ENCODE measurements at regions not wholly inside any gene's neighbourhood (a gene's known extent, or its start where the extent isn't known, plus 50 kb on each side); places are given as distances from the start of the nearest gene placed in this dataset.
"Not testable (repeated sequence)": the region's sequence is repeated elsewhere in the genome, so short reads cannot be mapped to it uniquely, and the experiment has no call there.

GRCh38 chr14:35964697-35965286, 138.7 kb downstream of the BRMS1L start:
- DNase-seq (ENCODE audit: low read depth, low spot score), result no peak
- in situ Hi-C loops (cut with HindIII; ENCODE audit: low pct_unique_long_range_greater_than_20kb, low sequenced_read_pairs), result no loop called here

- in situ Hi-C loops (cut with HindIII; ENCODE audit: low pct_unique_long_range_greater_than_20kb, low sequenced_read_pairs), result no loop called here
- DNase-seq (ENCODE audit: low read depth, low spot score), result peak; percentile 58
Measured at GRCh38 chr14:35963209-35963608, 137.1 kb downstream of the BRMS1L start.

GRCh38 chr14:35961697-35962274, 135.6 kb downstream of the BRMS1L start:
- DNase-seq (ENCODE audit: low read depth, low spot score), result no peak
- in situ Hi-C loops (cut with HindIII; ENCODE audit: low pct_unique_long_range_greater_than_20kb, low sequenced_read_pairs), result no loop called here

- DNase-seq (ENCODE audit: low read depth, low spot score), result peak; percentile 49
- in situ Hi-C loops (cut with HindIII; ENCODE audit: low pct_unique_long_range_greater_than_20kb, low sequenced_read_pairs), result no loop called here
Measured at GRCh38 chr14:35959835-35960234, 133.7 kb downstream of the BRMS1L start.

GRCh38 chr14:35958499-35958898, 132.4 kb downstream of the BRMS1L start:
- DNase-seq (ENCODE audit: low read depth, low spot score), result no peak
- in situ Hi-C loops (cut with HindIII; ENCODE audit: low pct_unique_long_range_greater_than_20kb, low sequenced_read_pairs), result no loop called here

- DNase-seq (ENCODE audit: low read depth, low spot score), result no peak
- in situ Hi-C loops (cut with HindIII; ENCODE audit: low pct_unique_long_range_greater_than_20kb, low sequenced_read_pairs), result no loop called here
Measured at GRCh38 chr14:35956376-35957085, 130.4 kb downstream of the BRMS1L start.

- in situ Hi-C loops (cut with HindIII; ENCODE audit: low pct_unique_long_range_greater_than_20kb, low sequenced_read_pairs), result no loop called here
- no peak for DNase-seq (ENCODE audit: low read depth, low spot score)
Measured at GRCh38 chr14:35952584-35952983, 126.4 kb downstream of the BRMS1L start.

GRCh38 chr14:35949920-35950513, 123.9 kb downstream of the BRMS1L start:
- DNase-seq (ENCODE audit: low read depth, low spot score), result no peak
- in situ Hi-C loops (cut with HindIII; ENCODE audit: low pct_unique_long_range_greater_than_20kb, low sequenced_read_pairs), result no loop called here

GRCh38 chr14:35947983-35948382, 121.8 kb downstream of the BRMS1L start:
- in situ Hi-C loops (cut with HindIII; ENCODE audit: low pct_unique_long_range_greater_than_20kb, low sequenced_read_pairs), result not testable (repeated sequence)

GRCh38 chr14:35944847-35945246, 118.7 kb downstream of the BRMS1L start:
- in situ Hi-C loops (cut with HindIII; ENCODE audit: low pct_unique_long_range_greater_than_20kb, low sequenced_read_pairs), result no loop called here
- peak; percentile 42 for DNase-seq (ENCODE audit: low read depth, low spot score)

More at GRCh38 chr14:35947983-35948382, 121.8 kb downstream of the BRMS1L start:
- not testable (repeated sequence) for DNase-seq (ENCODE audit: low read depth, low spot score)

GRCh38 chr14:35940291-35940690, 114.2 kb downstream of the BRMS1L start:
- in situ Hi-C loops (cut with HindIII; ENCODE audit: low pct_unique_long_range_greater_than_20kb, low sequenced_read_pairs), result no loop called here
- peak; percentile 9 for DNase-seq (ENCODE audit: low read depth, low spot score)

- DNase-seq (ENCODE audit: low read depth, low spot score), result no peak
- in situ Hi-C loops (cut with HindIII; ENCODE audit: low pct_unique_long_range_greater_than_20kb, low sequenced_read_pairs), result no loop called here
Measured at GRCh38 chr14:35938770-35939169, 112.6 kb downstream of the BRMS1L start.

GRCh38 chr14:35934499-35934898, 108.4 kb downstream of the BRMS1L start:
- in situ Hi-C loops (cut with HindIII; ENCODE audit: low pct_unique_long_range_greater_than_20kb, low sequenced_read_pairs), result no loop called here
- no peak for DNase-seq (ENCODE audit: low read depth, low spot score)

- in situ Hi-C loops (cut with HindIII; ENCODE audit: low pct_unique_long_range_greater_than_20kb, low sequenced_read_pairs), result no loop called here
- no peak for DNase-seq (ENCODE audit: low read depth, low spot score)
Measured at GRCh38 chr14:35932659-35933159, 106.6 kb downstream of the BRMS1L start.

GRCh38 chr14:35932136-35932535, 106.0 kb downstream of the BRMS1L start:
- DNase-seq (ENCODE audit: low read depth, low spot score), result no peak
- in situ Hi-C loops (cut with HindIII; ENCODE audit: low pct_unique_long_range_greater_than_20kb, low sequenced_read_pairs), result no loop called here

GRCh38 chr14:35931346-35931745, 105.2 kb downstream of the BRMS1L start:
- DNase-seq (ENCODE audit: low read depth, low spot score), result no peak

GRCh38 chr14:35929186-35929585, 103.0 kb downstream of the BRMS1L start:
- in situ Hi-C loops (cut with HindIII; ENCODE audit: low pct_unique_long_range_greater_than_20kb, low sequenced_read_pairs), result no loop called here
- DNase-seq (ENCODE audit: low read depth, low spot score), result no peak

More at GRCh38 chr14:35931346-35931745, 105.2 kb downstream of the BRMS1L start:
- in situ Hi-C loops (cut with HindIII; ENCODE audit: low pct_unique_long_range_greater_than_20kb, low sequenced_read_pairs), result no loop called here

GRCh38 chr14:35927727-35928126, 101.6 kb downstream of the BRMS1L start:
- DNase-seq (ENCODE audit: low read depth, low spot score), result no peak

More at GRCh38 chr14:35927727-35928126, 101.6 kb downstream of the BRMS1L start:
- in situ Hi-C loops (cut with HindIII; ENCODE audit: low pct_unique_long_range_greater_than_20kb, low sequenced_read_pairs), result no loop called here

All from SK-MEL-5 (cell line).